Heart left ventricle (tissue), 16 donors: ENCODE measurements at regions not wholly inside any gene's neighbourhood (a gene's known extent, or its start where the extent isn't known, plus 50 kb on each side); places are given as distances from the start of the nearest gene placed in this dataset.

ENCODE experiments used
- ATAC-seq, 4 donors: fragments of 200-7000 bp; cut with Tn5 transposase; one replicate each; pipeline ENCODE4 v1.9.1; 2020 to 2022; ENCODE audit warnings: moderate library complexity in 4 of 4, mild to moderate bottlenecking in 3 of 4, moderate number of reproducible peaks in 1 of 4
- DNase-seq, 5 donors: peaks; one replicate each; pipeline ENCODE4 v3.0.0-alpha.2; 2020
- H3K27ac ChIP-seq, 12 donors: fragments of 200-600 bp; sonication (generic) in 4 of 12; one replicate each; pipeline versions ENCODE4 v1.5.0 to v1.8.0; 2016 to 2022; ENCODE audit warnings: mild to moderate bottlenecking in 2 of 12
- H3K27me3 ChIP-seq, 9 donors: fragments of 200-600 bp; sonication (generic) in 2 of 9; one replicate each; pipeline versions ENCODE4 v1.5.1 to v1.8.0; 2016 to 2022; ENCODE audit warnings: mild to moderate bottlenecking in 3 of 9
- H3K36me3 ChIP-seq, 9 donors: fragments of 200-600 bp; sonication (generic) in 2 of 9; one replicate each; pipeline versions ENCODE4 v1.5.0 to v1.8.0; 2018 to 2022; ENCODE audit warnings: mild to moderate bottlenecking in 2 of 9
- H3K4me1 ChIP-seq, 12 donors: fragments of 200-600 bp; sonication (generic) in 4 of 12; one replicate each; pipeline versions ENCODE4 v1.5.0 to v1.8.0; 2016 to 2022; ENCODE audit warnings: mild to moderate bottlenecking in 3 of 12
- H3K4me3 ChIP-seq, 12 donors: fragments of 200-600 bp; sonication (generic) in 4 of 12; one replicate each; pipeline versions ENCODE4 v1.5.0 to v1.8.0; 2017 to 2022; ENCODE audit warnings: mild to moderate bottlenecking in 9 of 12, moderate library complexity in 4 of 12
- H3K9me3 ChIP-seq, 12 donors: fragments of 200-600 bp; sonication (generic) in 4 of 12; one replicate each; pipeline versions ENCODE4 v1.5.0 to v1.8.0; 2016 to 2022; ENCODE audit warnings: mild to moderate bottlenecking in 1 of 12
- CTCF ChIP-seq, 12 donors: fragments of 200-600 bp; sonication (generic) in 4 of 12; IDR thresholded peaks; one replicate each; pipeline versions ENCODE4 v1.5.0 to v1.8.0; 2018 to 2022; ENCODE audit warnings: antibody characterized with exemption in 12 of 12, mild to moderate bottlenecking in 5 of 12
- POLR2A ChIP-seq, 2 donors: fragments of 450-650 bp; IDR thresholded peaks; one replicate each; pipeline ENCODE4 v1.6.1; 2017; ENCODE audit warnings: antibody characterized with exemption in 2 of 2, mild to moderate bottlenecking in 2 of 2, moderate library complexity in 2 of 2
- WGBS, 4 donors: extraction: QIAGEN DNeasy Blood & Tissue Kit in 2 of 4; methylation state at CpG; one replicate each; pipeline versions ENCODE4 v1.1.5 to v1.1.7; 2013 to 2018; 5-methylcytosine and 5-hydroxymethylcytosine counted together
- intact Hi-C, 10 donors: fragments of 100-400 bp; cut with DNase I; formaldehyde crosslinking; loops; one replicate each; pipeline versions ENCODE4 v1.11.1 to v1.14.2; 2022
- donor health status: ischemic (EF 13 %, LVEDD 7.1; RV severe dilation, severe dysfunction).
- donor health status: healthy with polysubstance abuse.
- donor health status: DM: no; HTN: yes; CAD: no.
- donor health status: DM: no; HTN: no; CAD: no.
- donor health status: ischemic (EF 25% LVEDD 6.9; RV normal size, moderate dysfunction).
- donor health status: ischemic (EF 25% LVEDD 5.7; RV mildly dilated, moderate dysfunction).
- donor health status: healthy.
- donor health status: DM: yes; HTN: yes; CAD: no.
- donor health status: ischemic (EF 35%, LVEDD 5.7; RV mildly dilated, moderate dysfunction).
- donor health status: nonischemic (EF 11% LVEDD 7.7; RV severe dilation, severe dysfunction).
- donor health status: DM: yes; HTN: yes; CAD: no.
- donor health status: PGD.
- donor health status: ischemic (EF 29% LVEDD 5.4; RV normal size, mild dysfunction).
- donor health status: nonischemic (EF 23%, LVEDD 6.1; RV moderate dilation, normal function).

- DNase-seq (no peak), ATAC-seq (no peak)
- intact Hi-C loops = loop anchor here in 1 of 10 donors (10.0 kb wide), 1 partner anchor 105 kb away; no protein-coding TSS in a partner anchor
- Histone ChIP-seq H3K36me3 (no peaks in the 10 kb centered on the region), H3K9me3 (no peaks in the 10 kb centered on the region), H3K4me3 (no peak overlapping the region), H3K27ac (no peak overlapping the region), H3K4me1 (no peaks in the 10 kb centered on the region), H3K27me3 (no peaks in the 10 kb centered on the region)
- TF ChIP-seq CTCF (IDR thresholded peaks at IDR 0.05) (no peak), POLR2A (IDR thresholded peaks at IDR 0.05) (no peak)
- 89 to 96% (median 94%) methylated on average over 3 of the region's 3 CpGs for WGBS, 4 donors
Measured at GRCh38 chr1:147379889-147380288, 137.4 kb downstream of the CHD1L start.

- no peaks in the 10 kb centered on the region for H3K9me3 ChIP-seq
- H3K27me3 ChIP-seq = peaks cover 0 to 6% (median 0%) of the 10 kb centered on the region in 9 donors
- intact Hi-C loops = loop anchor here in 4 of 10 donors (5.0 to 10.0 kb wide), 2 partner anchors 110 to 113 kb away; no protein-coding TSS in a partner anchor
- no peaks in the 10 kb centered on the region for H3K4me1 ChIP-seq
- no peak overlapping the region for H3K4me3 ChIP-seq
- H3K36me3 ChIP-seq = no peaks in the 10 kb centered on the region
- no peak overlapping the region for H3K27ac ChIP-seq
- TF ChIP-seq CTCF (IDR thresholded peaks at IDR 0.05) (no peak), POLR2A (IDR thresholded peaks at IDR 0.05) (no peak)
- ATAC-seq = no peak
- WGBS, 4 donors = 39 to 59% (median 47%) methylated on average over 2 of the region's 2 CpGs
- DNase-seq = no peak
Measured at GRCh38 chr1:147384804-147385203, 142.3 kb downstream of the CHD1L start.

GRCh38 chr1:147388969-147389368, 146.5 kb downstream of the CHD1L start:
- TF ChIP-seq POLR2A (IDR thresholded peaks at IDR 0.05) = no peak
- TF ChIP-seq CTCF (IDR thresholded peaks at IDR 0.05) = no peak
- Histone ChIP-seq H3K27me3 (peaks cover 0 to 6% (median 0%) of the 10 kb centered on the region in 9 donors), H3K27ac (no peak overlapping the region), H3K9me3 (peaks cover 0 to 16% (median 1%) of the 10 kb centered on the region in 12 donors), H3K36me3 (no peaks in the 10 kb centered on the region), H3K4me3 (no peak overlapping the region), H3K4me1 (no peaks in the 10 kb centered on the region)
- no peak for DNase-seq
- peak in 1 of 4 donors; percentile 22 for ATAC-seq
- 71 to 80% (median 75%) methylated on average over 1 to 4 of the region's 4 CpGs for WGBS, 4 donors
- intact Hi-C loops = loop anchor here in 4 of 10 donors (5.0 to 10.0 kb wide), 2 partner anchors 114 to 117 kb away; no protein-coding TSS in a partner anchor

- Histone ChIP-seq H3K9me3 (peaks cover 0 to 16% (median 1%) of the 10 kb centered on the region in 12 donors), H3K36me3 (no peaks in the 10 kb centered on the region), H3K4me3 (no peak overlapping the region), H3K27ac (no peak overlapping the region), H3K27me3 (peaks cover 0 to 6% (median 0%) of the 10 kb centered on the region in 9 donors), H3K4me1 (no peaks in the 10 kb centered on the region)
- no peak for TF ChIP-seq POLR2A (IDR thresholded peaks at IDR 0.05)
- peak; percentile 46 to 72 (median 60) for TF ChIP-seq CTCF (IDR thresholded peaks at IDR 0.05)
- intact Hi-C loops = loop anchor here in 9 of 10 donors (2.0 to 10.0 kb wide), 4 partner anchors 115 to 117 kb away; no protein-coding TSS in a partner anchor
- 74 to 77% (median 76%) methylated on average over 7 to 8 of the region's 8 CpGs for WGBS, 4 donors
- DNase-seq = no peak
- peak in 3 of 4 donors; percentile 22 to 57 (median 31) for ATAC-seq
Measured at GRCh38 chr1:147389532-147390184, 147.2 kb downstream of the CHD1L start.
